ENCODE measurements at regions not wholly inside any gene's neighbourhood (a gene's known extent, or its start where the extent isn't known, plus 50 kb on each side); places are given as distances from the start of the nearest gene placed in this dataset.

DNA sequence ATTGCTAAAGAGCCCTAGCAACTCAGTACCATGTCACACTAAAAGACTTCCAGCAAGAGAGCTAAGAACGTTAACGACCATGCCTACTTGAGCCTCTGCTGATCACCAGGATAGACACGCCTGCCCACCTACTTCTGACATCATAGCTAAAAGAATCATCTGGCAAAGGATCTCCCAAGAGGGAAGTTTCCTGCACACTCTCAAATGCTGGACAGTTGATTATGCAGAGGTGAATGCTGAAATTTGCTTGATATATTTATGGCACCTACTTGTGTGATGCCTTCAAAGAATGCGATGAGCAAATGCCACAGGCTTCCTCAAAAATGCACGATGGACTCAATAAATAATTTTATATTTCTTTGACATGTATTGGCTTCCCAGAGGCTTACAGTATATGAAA is 113.6 kb downstream of the GALC start:
- DNase-seq, result no peak

DNA sequence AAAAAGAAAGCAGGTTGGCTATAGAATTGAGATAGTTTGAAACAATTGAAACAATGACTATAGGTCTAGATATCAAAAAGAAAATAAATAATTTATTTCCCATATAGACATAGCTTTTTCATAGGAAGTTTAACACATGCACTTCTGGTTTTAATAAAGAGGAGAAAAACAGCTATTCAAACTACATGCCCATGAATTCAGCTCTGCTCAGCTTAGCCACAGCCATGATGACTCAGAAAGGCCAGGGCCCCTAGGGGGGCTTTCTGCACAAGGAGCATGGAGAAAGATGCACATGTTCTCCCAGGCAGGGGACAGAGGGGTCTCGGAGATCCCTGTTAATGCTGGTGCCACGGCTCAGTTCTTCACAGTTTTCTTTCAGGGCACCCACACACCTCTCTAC is 114.0 kb downstream of the GALC start:
- no peak for DNase-seq

DNA sequence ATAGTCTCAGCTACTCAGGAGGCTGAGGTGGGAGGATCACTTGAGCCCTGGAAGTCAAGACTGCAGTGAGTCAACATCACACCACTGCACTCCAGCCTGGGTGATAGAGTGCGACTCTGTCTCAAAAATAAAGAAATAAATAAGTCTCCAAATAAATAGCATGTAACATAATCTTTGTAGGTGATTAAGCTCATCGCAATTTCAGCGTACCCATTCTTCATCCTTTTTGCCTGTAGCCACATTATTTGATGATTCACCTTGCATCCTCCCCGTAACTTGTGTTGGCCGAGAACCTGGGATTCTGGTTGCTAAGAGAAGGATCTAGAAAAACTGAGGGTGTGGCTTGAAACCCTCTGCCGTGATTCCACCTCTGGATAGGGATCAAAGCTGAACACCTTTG is 115.1 kb downstream of the GALC start:
- DNase-seq, result no peak

DNA sequence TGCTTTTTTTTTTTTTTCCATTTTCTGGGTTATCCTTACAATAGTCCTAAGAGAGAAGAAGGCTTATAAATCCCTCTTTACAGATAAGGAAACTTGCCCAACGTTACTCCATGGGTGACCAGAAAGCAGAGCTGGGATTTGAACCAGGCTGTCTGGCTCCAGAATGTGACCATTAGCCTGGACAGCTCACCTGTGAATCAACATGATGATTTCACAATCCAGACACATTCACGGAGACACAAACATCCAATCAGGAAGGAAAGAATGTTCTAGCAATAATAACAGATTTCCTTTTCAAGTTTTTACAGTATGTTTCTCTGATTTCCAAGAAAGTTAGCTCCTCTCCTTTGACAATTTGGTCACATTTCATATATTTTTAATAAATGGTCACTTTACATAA is 118.3 kb downstream of the GALC start:
- DNase-seq, result no peak

DNA sequence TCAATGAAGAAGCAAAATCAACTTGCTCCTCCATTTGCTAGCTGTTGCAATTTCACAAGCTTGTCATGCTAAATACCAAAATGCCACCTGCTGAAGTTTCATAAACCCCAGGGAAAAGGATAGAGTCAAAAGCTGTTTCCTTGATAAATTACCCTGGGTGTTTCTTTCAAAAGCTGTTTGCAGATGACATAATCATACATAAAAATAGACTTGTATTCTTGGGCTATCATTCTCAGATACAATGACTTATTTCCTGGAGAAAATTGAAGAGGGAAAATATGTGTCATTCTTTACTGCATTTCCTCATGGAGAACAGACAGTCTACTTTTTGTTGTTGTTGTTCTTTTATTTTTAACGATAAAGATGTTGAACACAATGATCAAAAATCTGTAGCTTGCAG is 119.2 kb downstream of the GALC start:
- no peak for DNase-seq

DNA sequence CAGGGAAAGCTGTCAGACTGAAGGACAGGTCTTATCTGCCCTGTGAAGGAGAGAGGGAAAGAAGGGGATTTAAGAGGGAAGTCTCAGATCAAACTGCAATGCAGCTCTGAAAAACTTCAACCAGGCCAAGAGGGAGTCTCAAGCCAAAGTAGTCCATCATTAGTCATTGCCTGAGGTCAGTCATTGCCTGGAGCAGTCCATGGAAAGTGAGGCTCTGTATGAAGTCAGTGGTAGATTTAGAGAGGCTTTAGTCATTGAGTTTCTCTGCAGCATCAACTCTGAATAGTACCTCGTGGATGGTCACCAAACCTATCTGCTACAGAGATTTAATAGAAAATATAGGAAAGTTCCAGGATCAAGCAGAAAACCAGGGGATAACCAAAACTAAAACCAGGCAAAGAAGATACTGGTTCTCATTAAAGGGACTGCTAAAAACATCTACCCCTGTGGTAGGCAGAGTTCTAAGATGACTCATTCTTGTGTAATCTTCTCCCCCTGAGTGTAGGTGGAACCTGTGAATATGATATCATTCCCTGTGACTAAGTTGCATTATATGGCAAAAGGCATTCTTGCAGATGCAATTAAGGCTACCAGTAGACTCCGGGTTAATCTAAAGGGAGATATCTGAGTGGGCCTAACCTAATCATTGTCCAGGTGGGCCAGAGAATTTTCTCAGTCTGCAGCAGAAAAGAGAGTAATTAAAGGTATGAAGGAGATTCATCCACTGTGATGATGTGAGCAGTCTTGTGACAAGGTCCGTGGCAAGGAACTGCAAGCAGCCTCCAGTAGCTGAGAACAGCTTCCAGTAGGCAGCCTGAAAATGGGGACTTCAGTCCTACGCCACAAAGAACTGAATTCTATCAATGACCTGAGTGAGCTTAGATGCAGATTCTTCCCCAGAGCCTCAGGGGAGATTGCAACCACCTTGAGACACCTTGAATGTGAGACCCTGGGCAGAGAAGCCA is 123.1 kb downstream of the GALC start:
- no peak for DNase-seq

DNA sequence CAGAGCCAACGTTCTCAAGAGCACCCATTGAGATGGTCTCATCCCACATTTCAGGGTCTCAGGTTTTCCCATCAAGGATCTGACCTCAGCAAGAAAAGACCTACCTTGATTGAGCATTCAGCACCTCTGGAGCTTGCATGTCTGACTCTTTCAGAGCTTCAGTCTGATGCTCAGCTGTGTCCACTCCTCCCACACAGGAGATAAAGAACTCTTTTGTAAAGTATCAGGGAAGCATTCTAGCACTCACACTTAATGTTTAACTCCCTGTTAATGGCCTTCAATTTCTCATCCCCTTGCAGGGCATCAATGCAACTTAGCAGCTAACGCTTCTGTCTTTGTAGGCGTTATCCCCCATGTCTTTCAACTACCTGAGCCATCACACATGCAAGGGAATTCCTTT is 124.1 kb downstream of the GALC start:
- no peak for DNase-seq

DNA sequence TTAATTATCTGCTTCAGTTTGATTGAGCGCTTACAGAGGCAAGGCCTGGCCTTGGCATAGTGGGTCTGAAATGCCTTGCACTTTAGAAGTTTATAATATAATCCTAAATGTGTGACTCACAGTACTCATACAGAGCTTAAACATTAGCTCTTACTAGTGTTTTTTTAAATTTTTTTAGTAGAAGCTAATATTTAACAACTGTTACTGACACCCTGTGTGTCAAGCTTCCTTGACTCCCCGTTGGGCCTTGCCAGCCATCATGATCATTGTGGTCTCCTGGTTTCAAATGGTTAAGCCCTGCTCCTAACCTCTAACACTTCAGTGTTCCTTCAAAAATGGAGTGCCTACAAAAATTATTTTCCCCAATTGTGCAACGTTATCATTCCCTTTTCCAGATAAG is 126.9 kb downstream of the GALC start:
- no peak for DNase-seq

DNA sequence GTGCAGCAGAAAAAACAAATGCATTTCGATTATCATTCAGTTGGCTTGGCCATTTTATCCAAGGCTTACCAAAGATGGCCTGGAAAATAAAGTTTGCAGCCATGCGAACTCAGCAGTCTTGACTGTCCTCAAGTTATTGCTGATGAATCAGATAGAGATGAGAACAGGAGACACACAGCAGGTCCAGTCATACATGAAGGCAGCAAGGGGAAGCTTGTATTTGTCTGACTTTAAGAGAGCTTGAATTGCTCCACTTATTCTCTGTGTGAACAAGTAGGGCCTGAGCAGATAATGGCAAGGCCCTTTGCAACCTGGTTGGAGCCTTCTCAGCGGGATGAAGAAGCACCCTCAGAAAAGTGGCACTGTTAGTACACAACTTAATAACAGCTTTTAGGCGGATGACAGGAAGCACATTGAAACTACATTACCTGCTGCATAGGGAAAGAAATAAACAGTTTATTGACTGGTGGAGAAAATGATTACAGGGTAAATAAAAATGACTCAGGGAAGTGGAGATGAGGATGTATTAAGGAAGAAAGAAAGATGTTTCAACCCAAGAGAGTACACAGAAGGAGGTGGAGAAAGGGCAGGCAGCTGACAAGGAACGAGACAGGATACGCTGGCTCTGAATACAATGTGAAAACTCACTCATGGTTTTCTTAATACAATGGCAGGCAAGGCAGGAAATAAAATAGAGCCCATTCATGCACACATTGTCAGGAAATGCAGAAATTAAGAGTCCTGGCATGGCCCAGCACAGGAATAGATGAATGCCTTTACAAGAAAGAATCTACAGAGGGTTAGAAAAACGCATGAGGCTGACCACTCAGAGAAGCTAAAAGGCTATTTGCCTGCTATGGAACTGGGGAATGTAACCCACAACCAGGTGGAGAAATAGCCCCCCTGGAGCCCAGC is 128.4 kb downstream of the GALC start:
- no peak for DNase-seq

DNA sequence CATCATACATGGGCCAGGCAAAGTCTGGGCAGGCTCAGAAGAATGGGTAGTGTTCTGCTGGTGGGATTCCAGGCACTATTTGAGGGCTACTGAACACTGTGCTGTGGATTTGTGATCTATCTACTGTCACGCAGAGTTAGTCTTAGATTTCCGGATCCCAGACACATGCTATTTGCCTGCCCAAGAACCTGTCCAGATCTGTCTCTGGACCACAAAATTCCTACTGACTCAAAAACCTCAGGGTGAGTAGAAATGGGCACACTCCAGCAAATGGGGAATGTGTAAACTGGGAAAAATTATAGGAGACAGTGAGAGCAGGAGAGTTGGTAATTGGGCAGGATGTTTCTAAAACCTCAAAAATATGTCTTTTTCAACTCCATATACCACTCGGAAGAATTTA is 129.9 kb downstream of the GALC start:
- no peak for DNase-seq

DNA sequence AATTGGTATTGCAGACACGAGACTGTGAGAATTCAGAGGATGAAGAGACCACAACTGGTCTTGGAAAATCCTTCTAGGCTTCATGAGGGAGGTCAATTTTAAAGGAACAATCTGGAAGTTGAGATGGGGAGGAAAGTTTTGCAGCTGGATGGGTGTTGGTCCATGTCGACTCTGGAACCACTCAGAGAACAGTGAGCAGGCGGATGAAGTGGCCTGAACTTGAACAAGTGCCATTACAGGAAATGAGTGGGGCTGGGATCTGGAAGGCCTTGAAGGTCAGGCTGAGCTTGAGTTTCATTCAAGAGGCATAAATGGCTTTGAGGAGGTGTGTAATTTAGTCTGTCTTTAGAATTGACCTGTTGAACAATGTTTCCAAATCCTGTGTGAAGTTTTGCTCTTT is 140.9 kb downstream of the GALC start:
- no peak for DNase-seq

DNA sequence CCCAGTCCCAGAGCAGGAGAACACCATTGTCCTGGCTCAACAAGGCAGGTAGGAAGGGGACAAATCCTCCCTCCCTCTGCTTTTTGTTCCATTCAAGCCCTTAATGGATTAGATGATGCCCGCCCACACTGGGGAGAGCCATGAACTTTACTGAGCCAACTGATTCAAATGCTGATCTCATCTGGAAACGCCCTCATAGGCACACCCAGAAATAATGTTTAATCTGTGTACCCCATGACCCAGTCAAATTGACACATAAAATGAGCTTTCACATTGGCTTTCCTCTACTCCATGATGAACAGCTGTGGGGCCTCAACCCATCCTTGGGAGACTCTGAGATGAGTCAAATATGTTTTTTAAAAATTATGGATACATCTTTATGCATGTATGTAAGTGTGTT is 141.8 kb downstream of the GALC start:
- no peak for DNase-seq

DNA sequence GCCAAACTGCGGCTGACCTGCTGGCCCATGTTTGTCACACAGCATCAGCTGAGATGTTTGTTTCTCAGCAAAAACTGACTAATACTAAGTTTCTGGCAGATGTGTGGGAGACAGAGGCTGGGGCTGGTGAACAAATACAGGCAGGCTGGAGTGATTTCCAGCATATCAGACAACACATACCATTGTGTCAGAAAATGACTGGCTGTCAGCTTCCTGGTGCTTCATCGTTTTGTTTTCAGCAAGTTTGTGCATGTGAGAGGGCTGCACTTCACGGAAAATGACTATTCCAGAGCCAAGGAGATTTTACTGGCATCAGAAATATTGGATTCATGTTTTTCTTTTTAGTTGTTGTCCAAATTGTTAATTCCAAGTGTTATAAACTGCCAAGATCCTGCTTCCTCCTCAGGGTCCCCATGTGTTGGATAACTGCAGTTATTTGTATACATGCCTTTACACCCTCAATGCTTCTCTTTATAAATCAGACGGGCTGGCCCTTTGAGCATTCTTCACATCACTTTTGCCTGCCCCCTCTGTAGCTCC is 145.7 kb downstream of the GALC start:
- DNase-seq, result no peak

DNA sequence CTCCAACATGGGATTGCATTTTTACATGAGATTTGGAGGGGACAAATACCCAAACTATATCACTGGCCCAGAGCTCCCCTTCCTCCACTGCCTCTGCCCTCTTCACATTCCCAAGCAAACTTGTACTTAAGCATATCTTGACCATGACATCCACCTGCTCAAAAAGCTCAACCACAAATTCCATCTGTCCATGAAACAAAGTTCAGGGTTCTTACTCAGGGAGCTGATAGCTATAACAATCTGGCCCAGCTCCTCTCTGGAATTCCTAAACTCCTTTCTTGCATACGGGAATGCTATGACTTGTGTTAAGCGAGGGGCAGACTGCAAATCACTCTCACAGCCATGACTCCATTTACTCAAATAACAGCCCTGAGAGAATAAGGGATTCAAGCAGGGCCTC is 152.1 kb downstream of the GALC start:
- DNase-seq, result no peak

DNA sequence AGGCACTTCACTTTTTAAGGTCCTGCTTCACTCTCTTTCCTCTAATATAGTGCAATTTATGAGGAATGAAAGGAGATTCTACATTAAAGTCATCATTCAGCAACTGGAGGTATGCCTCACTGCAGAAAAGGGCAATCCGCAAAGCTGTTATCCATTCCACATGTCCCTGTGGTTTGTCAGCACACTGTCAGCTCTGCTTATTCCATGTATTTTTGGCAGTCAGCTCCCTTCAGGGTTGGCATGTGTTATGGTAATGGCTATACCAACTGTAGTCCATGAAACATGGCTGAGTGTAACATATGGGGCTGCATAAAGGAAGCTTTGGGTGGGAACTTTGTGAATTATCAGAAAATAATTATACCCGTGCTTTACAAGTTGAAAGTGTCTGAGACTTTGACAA is 154.1 kb downstream of the GALC start:
- no peak for DNase-seq

DNA sequence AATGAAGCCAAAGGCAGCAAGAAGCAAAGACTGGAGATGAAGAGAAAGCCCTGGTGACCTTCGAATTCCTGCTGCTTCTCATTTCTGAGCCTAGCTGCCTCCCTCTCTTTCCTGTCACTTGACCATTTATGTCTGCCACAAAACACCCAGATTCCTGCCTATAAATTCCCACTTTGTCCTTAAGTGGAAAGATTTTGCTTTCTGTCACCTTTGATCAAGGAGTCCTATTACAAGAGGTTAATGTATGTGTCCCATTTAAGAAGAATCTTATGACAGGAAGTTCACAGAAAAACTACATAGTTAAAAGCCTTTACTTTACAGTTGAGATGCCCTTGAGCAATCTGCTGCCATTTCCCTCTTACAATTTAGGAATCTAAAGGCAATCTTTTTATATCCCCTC is 155.7 kb downstream of the GALC start:
- no peak for DNase-seq

DNA sequence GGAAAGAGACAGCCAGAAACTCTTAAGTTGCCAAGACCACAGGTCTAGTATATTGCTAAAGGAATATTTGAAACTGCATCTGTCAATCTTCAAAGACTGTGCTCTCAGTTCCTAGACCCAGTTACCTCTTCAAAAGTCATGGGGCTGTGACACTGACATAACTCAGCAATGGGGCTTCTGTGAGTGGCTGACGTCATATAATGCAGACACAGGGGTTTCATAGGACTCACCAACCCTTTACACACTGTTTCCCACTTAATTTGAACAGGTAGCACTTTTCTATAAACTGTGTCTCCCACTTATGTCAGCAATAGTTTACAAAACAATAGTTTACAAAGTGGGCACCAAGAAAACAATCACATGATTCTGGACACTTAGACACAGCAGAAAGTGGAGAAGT is 158.4 kb downstream of the GALC start:
- no peak for DNase-seq

DNA sequence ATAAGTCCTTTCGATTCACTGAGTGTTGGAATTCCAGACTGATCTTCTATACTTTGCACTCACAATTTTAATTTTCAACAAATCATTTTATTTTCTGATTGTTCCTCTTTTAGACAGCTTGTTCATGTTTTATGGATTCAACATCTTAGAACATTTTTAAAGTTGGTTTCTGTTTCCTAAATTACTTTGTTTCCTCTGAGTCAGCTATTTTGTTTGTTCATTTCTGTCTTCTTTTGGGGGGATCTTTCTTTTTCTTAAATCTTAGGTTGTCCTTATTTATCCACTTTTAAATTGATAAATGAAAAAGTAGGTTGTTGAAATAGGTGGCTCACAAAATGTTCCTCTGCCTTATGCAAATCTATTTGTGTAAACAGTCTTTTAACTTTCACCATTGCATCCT is 160.0 kb downstream of the GALC start:
- DNase-seq, result no peak

DNA sequence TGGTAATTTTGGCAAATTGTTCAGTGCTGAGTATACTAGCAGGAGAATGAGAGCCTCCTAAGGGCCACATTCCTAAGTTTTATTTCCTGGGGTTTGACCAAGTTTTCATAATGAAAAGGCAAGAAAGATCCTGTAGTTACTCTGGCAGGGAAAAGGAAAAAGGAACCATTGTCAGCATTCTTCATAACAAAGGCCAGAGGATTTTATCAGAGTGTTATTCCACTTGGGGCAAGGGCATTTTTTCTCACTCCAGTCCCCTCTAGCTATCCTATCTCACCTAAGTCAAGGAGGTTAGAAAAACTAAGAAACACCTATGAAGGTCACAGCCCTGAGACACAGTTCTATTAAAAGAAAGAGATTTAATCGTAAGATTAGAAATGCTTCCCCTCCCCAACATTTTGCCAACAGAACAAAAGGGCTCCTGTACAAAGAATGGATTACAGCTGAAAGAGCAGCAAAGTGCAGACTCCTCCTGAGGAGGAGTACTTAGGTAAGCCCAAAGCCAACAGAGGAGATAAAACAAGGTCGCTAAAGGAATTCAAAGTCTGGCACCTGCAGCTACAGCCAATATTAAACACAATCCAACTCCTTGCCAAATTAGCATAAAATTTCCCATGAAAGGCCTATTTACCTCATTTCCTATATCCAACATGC is 162.4 kb downstream of the GALC start:
- no peak for DNase-seq

DNA sequence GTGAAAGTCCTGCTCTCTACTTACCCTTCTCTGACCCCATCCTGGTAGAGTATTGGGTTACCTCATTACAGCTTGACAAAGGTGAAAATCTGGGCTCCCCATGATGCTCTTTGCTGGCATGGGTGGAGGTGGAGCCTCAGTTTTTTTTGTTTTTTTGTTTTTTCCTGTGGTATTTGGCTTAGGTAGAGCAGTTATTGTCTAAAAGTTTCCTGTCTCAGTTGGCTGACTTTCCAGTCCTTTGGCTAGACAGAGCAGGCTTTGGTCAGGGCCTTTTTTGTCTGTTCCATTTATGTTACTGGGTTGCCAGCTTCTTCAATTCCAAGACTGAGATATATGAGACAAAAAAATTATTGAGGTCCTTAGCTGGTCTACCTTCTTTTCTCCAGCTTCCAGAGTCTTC is 163.4 kb downstream of the GALC start:
- no peak for DNase-seq

DNA sequence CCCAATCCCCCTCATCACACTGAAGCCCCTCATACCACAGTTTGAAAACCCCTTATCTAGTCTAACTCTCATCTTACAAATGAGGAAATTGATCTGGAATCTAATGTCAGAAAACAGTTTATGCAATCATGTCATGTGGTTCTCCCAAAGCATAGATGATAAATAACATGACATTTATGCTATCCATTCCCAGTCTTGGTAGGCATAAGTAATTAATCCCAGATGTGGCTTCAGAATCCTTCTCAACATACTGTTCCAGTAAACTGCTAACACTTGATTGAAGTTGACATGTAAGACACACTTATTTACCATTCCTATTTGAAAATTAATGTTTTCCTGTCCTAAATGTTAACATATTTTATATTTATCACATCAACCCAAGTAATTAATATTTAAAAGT is 168.7 kb downstream of the GALC start:
- DNase-seq, result no peak

DNA sequence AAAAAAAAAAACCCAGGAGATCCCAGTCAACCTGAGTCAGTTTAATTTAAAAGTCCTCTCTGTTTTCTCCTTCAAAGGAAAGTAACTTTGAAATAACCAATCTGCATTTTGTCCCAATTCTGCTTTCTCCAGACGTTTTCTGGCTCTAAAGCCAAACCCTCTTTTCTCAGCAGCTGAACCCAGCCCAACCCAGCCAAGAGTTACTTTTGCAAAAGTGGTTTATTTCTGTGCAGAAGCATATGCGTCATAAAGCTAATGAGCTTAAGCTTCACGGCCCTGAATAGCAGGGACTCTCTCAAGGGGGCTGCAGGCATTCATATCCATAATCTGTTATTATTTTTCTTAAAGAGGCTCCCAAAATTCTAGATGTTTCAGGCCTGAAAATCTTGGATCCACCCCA is 176.6 kb downstream of the GALC start:
- DNase-seq, result no peak

DNA sequence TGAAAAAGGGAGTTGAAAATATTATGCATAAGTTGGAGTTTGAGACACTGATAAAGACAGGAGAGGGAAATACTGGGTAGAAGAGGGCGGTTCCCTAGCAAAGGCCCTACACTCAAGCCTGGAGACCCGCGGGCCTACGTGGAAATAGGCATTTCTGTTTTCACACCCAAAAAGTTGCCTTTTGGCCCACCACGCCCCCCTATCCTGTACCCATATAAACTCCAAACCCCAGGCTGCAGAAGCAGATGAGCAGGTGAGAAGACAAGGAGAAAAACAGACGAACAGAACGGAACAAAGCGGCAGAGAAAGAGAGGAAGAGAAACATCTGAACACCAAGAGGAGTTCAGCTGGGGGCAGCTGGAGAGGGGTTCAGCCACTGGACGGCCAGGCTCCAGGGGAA is 177.9 kb downstream of the GALC start:
- DNase-seq, result no peak
